IMR-90 (cell line): ENCODE measurements at regions not wholly inside any gene's neighbourhood (a gene's known extent, or its start where the extent isn't known, plus 50 kb on each side); places are given as distances from the start of the nearest gene placed in this dataset.

Experiments used
- ATAC-seq: fragments of 200-7000 bp; cut with Tn5 transposase; 2 replicates; pipeline ENCODE4 v1.9.1; 2020; ENCODE audit warnings: low read depth, mild to moderate bottlenecking, moderate library complexity
- BruUV-seq: library from RNA; stranded (reverse); fragments of 400-500 nt; replicated peaks from 2 replicates; lab custom pipeline; 2021; lab: Mats Ljungman, UMichigan
- CTCF ChIA-PET: fragments of 300-600 bp; formaldehyde crosslinking; extraction: SDS; loops from one replicate; lab custom pipeline; 2021; ENCODE audit warnings: antibody characterized with exemption; lab: Yijun Ruan, JAX
- POLR2A ChIA-PET: fragments of 300-600 bp; sonication (Branson Sonifier 250); formaldehyde crosslinking; loops from one replicate; lab custom pipeline; 2022; ENCODE audit warnings: antibody characterized with exemption; ENCODE audit not compliant: unreplicated experiment; lab: Charles Lee
- DNase-seq: peaks from one replicate; pipeline ENCODE4 v3.0.0; 2013
- H2AFZ ChIP-seq: replicated peaks from 2 replicates; pipeline ENCODE3; 2013; ENCODE audit warnings: low read length, mild to moderate bottlenecking; ENCODE audit not compliant: poor library complexity
- H2AK5ac ChIP-seq: 2 replicates; pipeline ENCODE4 v1.6.1; 2013; ENCODE audit warnings: low read depth, low read length, inconsistent platforms
- H2AK9ac ChIP-seq: replicated peaks from 2 replicates; pipeline ENCODE3; 2013; ENCODE audit warnings: mild to moderate bottlenecking, low read depth, low read length, moderate library complexity; ENCODE audit not compliant: poor library complexity
- H2BK120ac ChIP-seq: 2 replicates; pipeline ENCODE4 v1.6.1; 2013; ENCODE audit warnings: low read depth, low read length, inconsistent platforms
- H2BK15ac ChIP-seq: 3 replicates; pipeline ENCODE4 v1.6.1; 2013; ENCODE audit warnings: low read depth, low read length, inconsistent platforms
- H2BK20ac ChIP-seq: 2 replicates; pipeline ENCODE4 v1.6.1; 2013; ENCODE audit warnings: low read depth, mild to moderate bottlenecking, inconsistent platforms, low read length, moderate library complexity
- H2BK5ac ChIP-seq: 2 replicates; pipeline ENCODE4 v1.6.1; 2013; ENCODE audit warnings: mild to moderate bottlenecking, low read depth, low read length, inconsistent platforms; ENCODE audit not compliant: poor library complexity, severe bottlenecking
- H3K14ac ChIP-seq: replicated peaks from 2 replicates; pipeline ENCODE4 v1.6.1; 2013; ENCODE audit warnings: low read depth, low read length, inconsistent platforms
- H3K18ac ChIP-seq: 2 replicates; pipeline ENCODE4 v1.6.1; 2013; ENCODE audit warnings: low read depth, low read length, control low read depth
- H3K23ac ChIP-seq: 2 replicates; pipeline ENCODE4 v1.6.1; 2013; ENCODE audit warnings: low read depth, low read length, inconsistent platforms
- H3K27ac ChIP-seq: 2 replicates; pipeline ENCODE4 v1.5.1; 2013; ENCODE audit warnings: mild to moderate bottlenecking, control low read depth, low read length; ENCODE audit not compliant: insufficient read depth
- H3K27me3 ChIP-seq: 2 replicates; pipeline ENCODE4 v1.6.1; 2013; ENCODE audit warnings: low read length; ENCODE audit not compliant: control insufficient read depth, insufficient read depth
- H3K36me3 ChIP-seq: 2 replicates; pipeline ENCODE4 v1.6.1; 2013; ENCODE audit warnings: low read length, mixed read lengths; ENCODE audit not compliant: control insufficient read depth, insufficient read depth
- H3K4ac ChIP-seq: 2 replicates; pipeline ENCODE4 v1.6.1; 2013; ENCODE audit warnings: low read depth, low read length, inconsistent platforms
- H3K4me1 ChIP-seq: 2 replicates; pipeline ENCODE4 v1.6.1; 2013; ENCODE audit warnings: low read length, mixed read lengths; ENCODE audit not compliant: control insufficient read depth, insufficient read depth
- H3K4me2 ChIP-seq: 2 replicates; pipeline ENCODE4 v1.6.1; 2013; ENCODE audit warnings: low read depth, mild to moderate bottlenecking, control low read depth, low read length, moderate library complexity
- H3K4me3 ChIP-seq: 2 replicates; pipeline ENCODE4 v1.5.1; 2013; ENCODE audit warnings: low read depth, mild to moderate bottlenecking, control low read depth, low read length, moderate library complexity; ENCODE audit not compliant: insufficient read depth
- H3K56ac ChIP-seq: 2 replicates; pipeline ENCODE4 v1.6.1; 2013; ENCODE audit warnings: low read length, inconsistent platforms; ENCODE audit not compliant: insufficient read depth; ENCODE audit errors: extremely low read depth
- H3K79me1 ChIP-seq, 2 experiments: 2 replicates each; pipeline ENCODE4 v1.6.1; 2013; ENCODE audit warnings: low read length in 2 of 2, inconsistent platforms in 1 of 2, low read depth in 1 of 2
- H3K9ac ChIP-seq: 2 replicates; pipeline ENCODE4 v1.6.1; 2013; ENCODE audit warnings: low read depth, low read length, control low read depth
- H3K9me1 ChIP-seq: 2 replicates; pipeline ENCODE4 v1.6.1; 2013; ENCODE audit warnings: low read length, inconsistent platforms; ENCODE audit not compliant: insufficient read depth
- H3K9me3 ChIP-seq: 2 replicates; pipeline ENCODE4 v1.6.1; 2013; ENCODE audit warnings: low read length; ENCODE audit not compliant: control insufficient read depth, insufficient read depth
- H4K20me1 ChIP-seq: 2 replicates; pipeline ENCODE4 v1.6.1; 2013; ENCODE audit warnings: low read length, inconsistent platforms; ENCODE audit not compliant: insufficient read depth
- H4K5ac ChIP-seq: 2 replicates; pipeline ENCODE4 v1.6.1; 2013; ENCODE audit warnings: mild to moderate bottlenecking, low read depth, low read length, control low read depth
- H4K8ac ChIP-seq, 2 experiments: 2 replicates each; pipeline ENCODE4 v1.6.1; 2013; ENCODE audit warnings: low read depth in 2 of 2, low read length in 2 of 2, control low read depth in 1 of 2, inconsistent platforms in 1 of 2
- H4K91ac ChIP-seq: 2 replicates; pipeline ENCODE4 v1.6.1; 2013; ENCODE audit warnings: low read depth, low read length, inconsistent platforms; ENCODE audit not compliant: insufficient read depth
- BHLHE40 ChIP-seq: fragments of 150-350 bp; IDR thresholded peaks from 2 replicates; pipeline ENCODE4 v1.6.1; 2016; ENCODE audit warnings: mild to moderate bottlenecking, low read depth, low read length
- CHD1 ChIP-seq: IDR thresholded peaks from 2 replicates; pipeline ENCODE4 v1.6.1; 2012; ENCODE audit warnings: low read depth, low read length, improper control_type of control experiment
- FOS ChIP-seq: fragments of 150-350 bp; IDR thresholded peaks from 2 replicates; pipeline ENCODE4 v1.6.1; 2016; ENCODE audit warnings: low read depth, low read length
- MAFK ChIP-seq: IDR thresholded peaks from 2 replicates; pipeline ENCODE4 v1.6.1; 2012; ENCODE audit warnings: low read depth, low read length, improper control_type of control experiment
- MAZ ChIP-seq: IDR thresholded peaks from 2 replicates; pipeline ENCODE4 v1.6.1; 2012; ENCODE audit warnings: low read depth, mild to moderate bottlenecking, low read length, improper control_type of control experiment, moderate library complexity, borderline replicate concordance
- NFE2L2 ChIP-seq: fragments of 150-350 bp; IDR thresholded peaks from 2 replicates; pipeline ENCODE4 v1.6.1; 2016; ENCODE audit warnings: low read depth, mild to moderate bottlenecking, low read length
- RAD21 ChIP-seq: IDR thresholded peaks from 2 replicates; pipeline ENCODE4 v1.6.1; 2012; ENCODE audit warnings: low read length, improper control_type of control experiment
- USF2 ChIP-seq: fragments of 150-350 bp; IDR thresholded peaks from 2 replicates; pipeline ENCODE4 v1.6.1; 2017; ENCODE audit warnings: mild to moderate bottlenecking, antibody characterized with exemption, low read length, low read depth
- WGBS, 2 experiments: methylation state at CpG; one replicate each; pipeline versions ENCODE4 v1.1.5 to v1.1.7; 2013; ENCODE audit warnings: missing lambda C conversion rate in 2 of 2; ENCODE audit not compliant: insufficient read length in 1 of 2; ENCODE audit errors: extremely low coverage in 2 of 2; 5-methylcytosine and 5-hydroxymethylcytosine counted together
- dilution Hi-C: fragments of 300-500 bp; cut with HindIII; formaldehyde crosslinking; loops from one replicate; pipeline ENCODE4 v1.14.3; 2018; ENCODE audit warnings: low sequenced_read_pairs; ENCODE audit not compliant: unreplicated experiment
- in situ Hi-C: fragments of 300-500 bp; cut with MboI; formaldehyde crosslinking; loops from 3 replicates; pipeline ENCODE4 v1.14.3; 2019; ENCODE audit warnings: low sequenced_read_pairs, inconsistent platforms, mixed read lengths
- intact Hi-C: fragments of 100-400 bp; cut with micrococcal nuclease; formaldehyde crosslinking; loops from 2 replicates; pipeline ENCODE4 v1.10.0; 2022

DNA sequence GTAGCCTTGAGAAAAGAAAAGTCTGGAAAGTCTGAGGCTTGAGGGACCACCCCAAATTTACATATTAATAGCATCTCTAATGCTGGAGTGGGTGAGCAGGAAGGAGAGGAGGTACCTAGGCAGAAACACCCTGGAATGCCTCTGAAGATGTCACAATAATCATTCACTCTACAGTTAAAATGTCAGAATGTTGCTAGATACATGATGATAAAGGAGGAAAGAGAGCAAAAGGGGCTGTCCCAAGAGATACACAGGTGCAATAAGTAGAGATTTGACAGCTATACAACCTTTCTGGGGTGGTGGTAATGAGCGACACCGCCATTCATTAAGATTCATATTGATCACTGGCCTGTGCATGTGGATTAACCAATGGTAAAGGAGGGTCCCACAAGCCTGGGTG is 540.5 kb upstream of the FBXO33 start:
- BruUV-seq, result no TSS peak

More for the DNA sequence above, 540.5 kb upstream of the FBXO33 start:
- CTCF ChIA-PET, result no interaction called here
- H3K23ac ChIP-seq, result no peak overlapping the region
- intact Hi-C loops, result no loop called here
- TF ChIP-seq FOS (no peak), MAFK (no peak), BHLHE40 (no peak), MAZ (no peak), RAD21 (no peak), CHD1 (no peak), NFE2L2 (no peak), USF2 (no peak)
- H3K79me1 ChIP-seq, result no peaks in the 10 kb centered on the region
- no peaks in the 10 kb centered on the region for H3K36me3 ChIP-seq
- H3K4me1 ChIP-seq, result no peaks in the 10 kb centered on the region
- dilution Hi-C loops, result no loop called here
- no peak overlapping the region for H2BK5ac ChIP-seq
- no peak overlapping the region for H3K18ac ChIP-seq
- H4K5ac ChIP-seq, result no peak overlapping the region
- no peaks in the 10 kb centered on the region for H3K9me1 ChIP-seq
- POLR2A ChIA-PET, result no interaction called here
- no peak overlapping the region for H2AK9ac ChIP-seq
- H3K9me3 ChIP-seq, result peaks cover 6% of the 10 kb centered on the region; the same call in 1 of the 2 replicates
- DNase-seq (no peak), ATAC-seq (no peak)
- H3K4me3 ChIP-seq, result no peak overlapping the region
- no peak overlapping the region for H3K4me2 ChIP-seq
- no peak overlapping the region for H4K8ac ChIP-seq
- H2BK20ac ChIP-seq, result no peak overlapping the region
- in situ Hi-C loops, result no loop called here
- H4K91ac ChIP-seq, result no peak overlapping the region
- no peak overlapping the region for H3K56ac ChIP-seq
- H2BK15ac ChIP-seq, result no peak overlapping the region
- H2BK120ac ChIP-seq, result no peak overlapping the region
- no peak overlapping the region for H3K14ac ChIP-seq
- no peak overlapping the region for H3K27ac ChIP-seq
- no peaks in the 10 kb centered on the region for H3K27me3 ChIP-seq
- no peak overlapping the region for H2AFZ ChIP-seq
- H2AK5ac ChIP-seq, result no peak overlapping the region
- 30% methylated on average over 2 of the region's 2 CpGs; no CpG with 5 or more reads in 1 of the 2 experiments for WGBS, 2 experiments
- H4K20me1 ChIP-seq, result no peaks in the 10 kb centered on the region
- H3K4ac ChIP-seq, result no peak overlapping the region
- H3K9ac ChIP-seq, result no peak overlapping the region
